SK-N-SH treated with all-trans-retinoic acid at 6 μM for 48 hours (cell line): ENCODE measurements at regions not wholly inside any gene's neighbourhood (a gene's known extent, or its start where the extent isn't known, plus 50 kb on each side); places are given as distances from the start of the nearest gene placed in this dataset.

Experiments
- ATAC-seq: fragments of 200-7000 bp; cut with Tn5 transposase; 3 replicates; pipeline ENCODE4 v1.9.1; 2020; ENCODE audit warnings: mild to moderate bottlenecking, moderate library complexity
- BACH2 ChIP-seq: fragments of 250-450 bp; sonication (Bioruptor Pico); IDR thresholded peaks from 2 replicates; pipeline ENCODE4 v1.9.0; 2021; ENCODE audit warnings: mild to moderate bottlenecking, borderline replicate concordance
- CREB5 ChIP-seq: fragments of 250-450 bp; sonication (Bioruptor Pico); IDR thresholded peaks from 2 replicates; pipeline ENCODE4 v1.5.1; 2020; ENCODE audit warnings: low read depth, mild to moderate bottlenecking, moderate library complexity
- CSDC2 ChIP-seq: fragments of 250-450 bp; sonication (Bioruptor Pico); IDR thresholded peaks from 2 replicates; pipeline ENCODE4 v1.5.0; 2020; ENCODE audit warnings: mild to moderate bottlenecking, moderate library complexity
- CSRNP3 ChIP-seq: fragments of 250-450 bp; sonication (Bioruptor Pico); IDR thresholded peaks from 2 replicates; pipeline ENCODE4 v1.5.1; 2021; ENCODE audit warnings: mild to moderate bottlenecking, moderate library complexity
- ESRRG ChIP-seq: fragments of 250-450 bp; sonication (Bioruptor Pico); IDR thresholded peaks from 2 replicates; pipeline ENCODE4 v1.6.1; 2021; ENCODE audit warnings: mild to moderate bottlenecking
- GLIS3 ChIP-seq: fragments of 250-450 bp; sonication (Bioruptor Pico); IDR thresholded peaks from 2 replicates; pipeline ENCODE4 v1.5.0; 2020; ENCODE audit warnings: mild to moderate bottlenecking, moderate library complexity
- ISL1 ChIP-seq: fragments of 250-450 bp; sonication (Bioruptor Pico); IDR thresholded peaks from 2 replicates; pipeline ENCODE4 v2.1.2; 2022; ENCODE audit warnings: mild to moderate bottlenecking, moderate library complexity
- OSR1 ChIP-seq: fragments of 250-450 bp; sonication (Bioruptor Pico); IDR thresholded peaks from 2 replicates; pipeline ENCODE4 v1.8.0; 2022; ENCODE audit warnings: moderate library complexity, mild to moderate bottlenecking, inconsistent platforms
- PATZ1 ChIP-seq: fragments of 250-450 bp; sonication (Bioruptor Pico); IDR thresholded peaks from 2 replicates; pipeline ENCODE4 v1.8.0; 2020; ENCODE audit warnings: mild to moderate bottlenecking, moderate library complexity, borderline replicate concordance
- POU6F1 ChIP-seq: fragments of 250-450 bp; sonication (Bioruptor Pico); IDR thresholded peaks from 2 replicates; pipeline ENCODE4 v1.8.0; 2021; ENCODE audit warnings: low read depth, mild to moderate bottlenecking, moderate library complexity, borderline replicate concordance
- PPARA ChIP-seq: fragments of 250-450 bp; sonication (Bioruptor Pico); IDR thresholded peaks from 2 replicates; pipeline ENCODE4 v1.5.0; 2020; ENCODE audit warnings: mild to moderate bottlenecking, borderline replicate concordance
- RARB ChIP-seq: fragments of 250-450 bp; sonication (Bioruptor Pico); IDR thresholded peaks from 2 replicates; pipeline ENCODE4 v1.8.0; 2021; ENCODE audit warnings: mild to moderate bottlenecking, moderate library complexity
- SNAI2 ChIP-seq: fragments of 250-450 bp; sonication (Bioruptor Pico); IDR thresholded peaks from 2 replicates; pipeline ENCODE4 v1.5.0; 2020; ENCODE audit warnings: mild to moderate bottlenecking, moderate library complexity
- TCF4 ChIP-seq: fragments of 250-450 bp; sonication (Bioruptor Pico); IDR thresholded peaks from 2 replicates; pipeline ENCODE4 v1.8.0; 2021; ENCODE audit warnings: mild to moderate bottlenecking, moderate library complexity, borderline replicate concordance
- TSHZ2 ChIP-seq: fragments of 250-450 bp; sonication (Bioruptor Pico); IDR thresholded peaks from 2 replicates; pipeline ENCODE4 v1.5.0; 2020; ENCODE audit warnings: mild to moderate bottlenecking, moderate library complexity
- ZC3H10 ChIP-seq: fragments of 250-450 bp; sonication (Bioruptor Pico); IDR thresholded peaks from 2 replicates; pipeline ENCODE4 v1.5.1; 2021; ENCODE audit warnings: mild to moderate bottlenecking, moderate library complexity
- ZFP3 ChIP-seq: fragments of 250-450 bp; sonication (Bioruptor Pico); IDR thresholded peaks from 2 replicates; pipeline ENCODE4 v1.5.0; 2020; ENCODE audit warnings: mild to moderate bottlenecking, moderate library complexity
- ZFP30 ChIP-seq: fragments of 450-650 bp; formaldehyde crosslinking; IDR thresholded peaks from 2 replicates; pipeline ENCODE4 v1.5.0; 2022; ENCODE audit warnings: mild to moderate bottlenecking, moderate library complexity
- ZNF565 ChIP-seq: fragments of 450-650 bp; formaldehyde crosslinking; conservative IDR thresholded peaks from 2 replicates; pipeline ENCODE4 v1.5.0; 2020; ENCODE audit warnings: low read depth, mild to moderate bottlenecking, moderate library complexity
- ZNF70 ChIP-seq: fragments of 450-650 bp; formaldehyde crosslinking; IDR thresholded peaks from 2 replicates; pipeline ENCODE4 v1.5.0; 2020; ENCODE audit warnings: mild to moderate bottlenecking, moderate library complexity

- no peak for TF ChIP-seq RARB
- TF ChIP-seq TCF4 (CRISPR knock-in tag): no peak
- no peak for TF ChIP-seq CSDC2 (CRISPR knock-in tag)
- no peak for TF ChIP-seq SNAI2 (CRISPR knock-in tag)
- TF ChIP-seq CSRNP3 (CRISPR knock-in tag): no peak
- no peak for TF ChIP-seq GLIS3
- TF ChIP-seq ZNF70: no peak
- no peak for TF ChIP-seq ZC3H10 (CRISPR knock-in tag)
- TF ChIP-seq OSR1 (CRISPR knock-in tag): no peak
- TF ChIP-seq ZNF565 (CRISPR knock-in tag): no peak
- ATAC-seq: no peak
Measured at GRCh38 chr4:38512840-38513239, 151.2 kb upstream of the KLF3 start.

- TF ChIP-seq SNAI2 (CRISPR knock-in tag) (no peak), POU6F1 (CRISPR knock-in tag) (no peak), ZFP30 (CRISPR knock-in tag) (no peak), OSR1 (CRISPR knock-in tag) (no peak), PATZ1 (CRISPR knock-in tag) (no peak), ISL1 (no peak), GLIS3 (no peak), CREB5 (no peak)
- no peak for ATAC-seq
Measured at GRCh38 chr4:38514465-38515146, 149.4 kb upstream of the KLF3 start.

- no peak for TF ChIP-seq ISL1
- TF ChIP-seq BACH2 (CRISPR knock-in tag): no peak
- no peak for TF ChIP-seq CREB5
- TF ChIP-seq ZFP3 (CRISPR knock-in tag): no peak
- no peak for TF ChIP-seq PATZ1 (CRISPR knock-in tag)
- no peak for TF ChIP-seq CSDC2 (CRISPR knock-in tag)
- no peak for TF ChIP-seq OSR1 (CRISPR knock-in tag)
- TF ChIP-seq GLIS3: no peak
- no peak for TF ChIP-seq ZFP30 (CRISPR knock-in tag)
- TF ChIP-seq PPARA (CRISPR knock-in tag): no peak
- no peak for TF ChIP-seq TCF4 (CRISPR knock-in tag)
- no peak for ATAC-seq
Measured at GRCh38 chr4:38516190-38516589, 147.8 kb upstream of the KLF3 start.

- no peak for ATAC-seq
- TF ChIP-seq ZFP3 (CRISPR knock-in tag) (no peak), ISL1 (no peak), OSR1 (CRISPR knock-in tag) (no peak), CREB5 (no peak), ESRRG (no peak), TSHZ2 (no peak), PPARA (CRISPR knock-in tag) (no peak), CSDC2 (CRISPR knock-in tag) (no peak), ZFP30 (CRISPR knock-in tag) (no peak), TCF4 (CRISPR knock-in tag) (no peak), ZNF565 (CRISPR knock-in tag) (no peak), ZNF70 (no peak), BACH2 (CRISPR knock-in tag) (no peak), ZC3H10 (CRISPR knock-in tag) (no peak)
Measured at GRCh38 chr4:38519666-38520065, 144.3 kb upstream of the KLF3 start.
